Muscle layer of colon (tissue), 2 donors: ENCODE measurements at regions not wholly inside any gene's neighbourhood (a gene's known extent, or its start where the extent isn't known, plus 50 kb on each side); places are given as distances from the start of the nearest gene placed in this dataset.

Experiments used
- H3K27ac ChIP-seq: one replicate; pipeline ENCODE4 v1.7.0; 2013; ENCODE audit warnings: low read depth, mild to moderate bottlenecking, low read length, moderate library complexity
- H3K27me3 ChIP-seq, 2 donors: one replicate each; pipeline ENCODE4 v1.7.0; 2013; ENCODE audit warnings: low read length in 2 of 2, mild to moderate bottlenecking in 2 of 2; ENCODE audit not compliant: insufficient read depth in 2 of 2, control insufficient read depth in 1 of 2
- H3K36me3 ChIP-seq: one replicate; pipeline ENCODE4 v1.7.0; 2013; ENCODE audit warnings: mild to moderate bottlenecking, low read length; ENCODE audit not compliant: insufficient read depth
- H3K4me1 ChIP-seq: one replicate; pipeline ENCODE4 v1.7.0; 2013; ENCODE audit warnings: mild to moderate bottlenecking, low read length; ENCODE audit not compliant: insufficient read depth
- H3K4me3 ChIP-seq, 2 donors: one replicate each; pipeline ENCODE4 v1.7.0; 2013; ENCODE audit warnings: low read length in 2 of 2, low read depth in 1 of 2, mild to moderate bottlenecking in 1 of 2, moderate library complexity in 1 of 2
- H3K9ac ChIP-seq: one replicate; pipeline ENCODE4 v1.7.0; 2013; ENCODE audit warnings: low read length
- H3K9me3 ChIP-seq: one replicate; pipeline ENCODE4 v1.7.0; 2013; ENCODE audit warnings: mild to moderate bottlenecking, low read length
- donor health status: abdominal sarcoma.
- donor health status: Adenocarcinoma of cecum.

- H3K27me3 ChIP-seq, result peaks cover 10 to 11% of the 10 kb centered on the region in 2 donors
- H3K4me3 ChIP-seq, result no peak overlapping the region
- no peak overlapping the region for H3K27ac ChIP-seq
- no peaks in the 10 kb centered on the region for H3K9me3 ChIP-seq
- peaks cover 22% of the 10 kb centered on the region for H3K4me1 ChIP-seq
- no peak overlapping the region for H3K9ac ChIP-seq
- no peaks in the 10 kb centered on the region for H3K36me3 ChIP-seq
These were observed 131.5 kb upstream of the DLX2 start for GRCh38 chr2:172233987-172234715.

GRCh38 chr2:172234716-172235691, 132.3 kb upstream of the DLX2 start:
- peak overlapping the region; percentile 43 to 66 for H3K4me3 ChIP-seq
- peaks cover 22% of the 10 kb centered on the region for H3K4me1 ChIP-seq
- H3K9ac ChIP-seq, result no peak overlapping the region
- H3K27ac ChIP-seq, result no peak overlapping the region
- peaks cover 10 to 11% of the 10 kb centered on the region in 2 donors for H3K27me3 ChIP-seq
- no peaks in the 10 kb centered on the region for H3K36me3 ChIP-seq
- H3K9me3 ChIP-seq, result no peaks in the 10 kb centered on the region

- no peak overlapping the region for H3K4me3 ChIP-seq
These were observed 137.4 kb upstream of the DLX2 start for GRCh38 chr2:172239944-172240590.

GRCh38 chr2:172241222-172241621, 138.5 kb upstream of the DLX2 start:
- no peak overlapping the region for H3K27ac ChIP-seq
- no peaks in the 10 kb centered on the region for H3K36me3 ChIP-seq
- no peaks in the 10 kb centered on the region for H3K27me3 ChIP-seq
- no peak overlapping the region for H3K4me3 ChIP-seq
- no peak overlapping the region for H3K9ac ChIP-seq
- no peaks in the 10 kb centered on the region for H3K4me1 ChIP-seq
- no peaks in the 10 kb centered on the region for H3K9me3 ChIP-seq

More at GRCh38 chr2:172239944-172240590, 137.4 kb upstream of the DLX2 start:
- H3K27ac ChIP-seq, result no peak overlapping the region
- no peak overlapping the region for H3K9ac ChIP-seq
- H3K9me3 ChIP-seq, result no peaks in the 10 kb centered on the region
- H3K27me3 ChIP-seq, result peaks cover 0 to 7% of the 10 kb centered on the region in 2 donors
- peaks cover 5% of the 10 kb centered on the region for H3K4me1 ChIP-seq
- no peaks in the 10 kb centered on the region for H3K36me3 ChIP-seq

- H3K9me3 ChIP-seq, result no peaks in the 10 kb centered on the region
- H3K36me3 ChIP-seq, result no peaks in the 10 kb centered on the region
- H3K9ac ChIP-seq, result no peak overlapping the region
- no peaks in the 10 kb centered on the region for H3K4me1 ChIP-seq
- H3K27me3 ChIP-seq, result no peaks in the 10 kb centered on the region
- no peak overlapping the region for H3K4me3 ChIP-seq
- H3K27ac ChIP-seq, result no peak overlapping the region
These were observed 139.8 kb upstream of the DLX2 start for GRCh38 chr2:172242471-172242870.

- Histone ChIP-seq H3K36me3 (no peaks in the 10 kb centered on the region), H3K9ac (no peak overlapping the region), H3K9me3 (no peaks in the 10 kb centered on the region), H3K27ac (no peak overlapping the region), H3K4me3 (no peak overlapping the region), H3K27me3 (no peaks in the 10 kb centered on the region), H3K4me1 (no peaks in the 10 kb centered on the region)
These were observed 140.3 kb upstream of the DLX2 start for GRCh38 chr2:172242961-172243360.

GRCh38 chr2:172244419-172245130, 141.9 kb upstream of the DLX2 start:
- Histone ChIP-seq H3K9me3 (no peaks in the 10 kb centered on the region), H3K36me3 (no peaks in the 10 kb centered on the region), H3K27me3 (no peaks in the 10 kb centered on the region), H3K4me1 (no peaks in the 10 kb centered on the region), H3K27ac (no peak overlapping the region), H3K9ac (no peak overlapping the region), H3K4me3 (no peak overlapping the region)

GRCh38 chr2:172246649-172247048, 143.9 kb upstream of the DLX2 start:
- H3K4me3 ChIP-seq, result no peak overlapping the region
- H3K9me3 ChIP-seq, result no peaks in the 10 kb centered on the region
- no peak overlapping the region for H3K27ac ChIP-seq
- H3K36me3 ChIP-seq, result no peaks in the 10 kb centered on the region
- no peaks in the 10 kb centered on the region for H3K4me1 ChIP-seq
- H3K27me3 ChIP-seq, result no peaks in the 10 kb centered on the region
- H3K9ac ChIP-seq, result no peak overlapping the region

- no peaks in the 10 kb centered on the region for H3K27me3 ChIP-seq
- H3K4me1 ChIP-seq, result no peaks in the 10 kb centered on the region
- H3K36me3 ChIP-seq, result no peaks in the 10 kb centered on the region
- H3K27ac ChIP-seq, result no peak overlapping the region
- H3K9ac ChIP-seq, result no peak overlapping the region
- no peak overlapping the region for H3K4me3 ChIP-seq
- H3K9me3 ChIP-seq, result no peaks in the 10 kb centered on the region
These were observed 144.5 kb upstream of the DLX2 start for GRCh38 chr2:172247203-172247602.

- no peaks in the 10 kb centered on the region for H3K27me3 ChIP-seq
- no peaks in the 10 kb centered on the region for H3K36me3 ChIP-seq
- no peaks in the 10 kb centered on the region for H3K4me1 ChIP-seq
- no peak overlapping the region for H3K4me3 ChIP-seq
- H3K9me3 ChIP-seq, result no peaks in the 10 kb centered on the region
- H3K9ac ChIP-seq, result no peak overlapping the region
- no peak overlapping the region for H3K27ac ChIP-seq
These were observed 145.7 kb upstream of the DLX2 start for GRCh38 chr2:172248381-172248780.

- Histone ChIP-seq H3K9me3 (no peaks in the 10 kb centered on the region), H3K36me3 (no peaks in the 10 kb centered on the region), H3K27ac (no peak overlapping the region), H3K9ac (no peak overlapping the region), H3K4me1 (no peaks in the 10 kb centered on the region), H3K4me3 (no peak overlapping the region), H3K27me3 (no peaks in the 10 kb centered on the region)
These were observed 146.1 kb upstream of the DLX2 start for GRCh38 chr2:172248785-172249187.
